ENCODE measurements at regions not wholly inside any gene's neighbourhood (a gene's known extent, or its start where the extent isn't known, plus 50 kb on each side); places are given as distances from the start of the nearest gene placed in this dataset.

DNA sequence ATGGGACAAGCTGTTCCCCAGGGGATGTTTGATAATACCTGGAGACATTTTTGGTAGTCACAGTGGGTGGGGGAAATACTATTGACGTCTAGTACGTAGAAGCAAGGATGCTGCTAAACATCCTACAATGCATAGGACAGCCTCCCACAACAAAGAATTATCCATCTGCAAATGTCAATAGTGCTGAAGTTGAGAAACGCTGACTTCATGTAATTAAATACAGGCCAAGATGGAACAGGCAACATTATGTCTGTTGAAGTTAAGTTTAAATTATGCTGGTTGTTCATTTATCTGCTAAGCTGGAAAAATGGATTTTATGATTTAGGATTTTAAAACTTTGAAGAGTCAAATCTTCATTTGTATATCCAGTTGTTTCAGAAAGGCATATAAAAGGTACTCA lies 341.2 kb upstream of the DYNLRB2 start:
- TF ChIP-seq, protein P1, sequence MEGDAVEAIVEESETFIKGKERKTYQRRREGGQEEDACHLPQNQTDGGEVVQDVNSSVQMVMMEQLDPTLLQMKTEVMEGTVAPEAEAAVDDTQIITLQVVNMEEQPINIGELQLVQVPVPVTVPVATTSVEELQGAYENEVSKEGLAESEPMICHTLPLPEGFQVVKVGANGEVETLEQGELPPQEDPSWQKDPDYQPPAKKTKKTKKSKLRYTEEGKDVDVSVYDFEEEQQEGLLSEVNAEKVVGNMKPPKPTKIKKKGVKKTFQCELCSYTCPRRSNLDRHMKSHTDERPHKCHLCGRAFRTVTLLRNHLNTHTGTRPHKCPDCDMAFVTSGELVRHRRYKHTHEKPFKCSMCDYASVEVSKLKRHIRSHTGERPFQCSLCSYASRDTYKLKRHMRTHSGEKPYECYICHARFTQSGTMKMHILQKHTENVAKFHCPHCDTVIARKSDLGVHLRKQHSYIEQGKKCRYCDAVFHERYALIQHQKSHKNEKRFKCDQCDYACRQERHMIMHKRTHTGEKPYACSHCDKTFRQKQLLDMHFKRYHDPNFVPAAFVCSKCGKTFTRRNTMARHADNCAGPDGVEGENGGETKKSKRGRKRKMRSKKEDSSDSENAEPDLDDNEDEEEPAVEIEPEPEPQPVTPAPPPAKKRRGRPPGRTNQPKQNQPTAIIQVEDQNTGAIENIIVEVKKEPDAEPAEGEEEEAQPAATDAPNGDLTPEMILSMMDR (IDR thresholded peaks at IDR 0.05) = no peak
- no peak for TF ChIP-seq POLR2A (IDR thresholded peaks at IDR 0.05)
- TF ChIP-seq EP300 (IDR thresholded peaks at IDR 0.05) = no peak
- no peak for TF ChIP-seq POLR2AphosphoS5 (IDR thresholded peaks at IDR 0.05)
